GM18498 (cell line): ENCODE measurements at regions not wholly inside any gene's neighbourhood (a gene's known extent, or its start where the extent isn't known, plus 50 kb on each side); places are given as distances from the start of the nearest gene placed in this dataset.
A peak's percentile ranks its signal among the peaks of the same experiment; 100 is the strongest.

ENCODE experiments used
- ATAC-seq: cut with Tn5 transposase; IDR thresholded peaks from one replicate; pipeline ENCODE4 v1.9.1; 2021; ENCODE audit warnings: mild to moderate bottlenecking, moderate library complexity; ENCODE audit not compliant: unreplicated experiment

DNA sequence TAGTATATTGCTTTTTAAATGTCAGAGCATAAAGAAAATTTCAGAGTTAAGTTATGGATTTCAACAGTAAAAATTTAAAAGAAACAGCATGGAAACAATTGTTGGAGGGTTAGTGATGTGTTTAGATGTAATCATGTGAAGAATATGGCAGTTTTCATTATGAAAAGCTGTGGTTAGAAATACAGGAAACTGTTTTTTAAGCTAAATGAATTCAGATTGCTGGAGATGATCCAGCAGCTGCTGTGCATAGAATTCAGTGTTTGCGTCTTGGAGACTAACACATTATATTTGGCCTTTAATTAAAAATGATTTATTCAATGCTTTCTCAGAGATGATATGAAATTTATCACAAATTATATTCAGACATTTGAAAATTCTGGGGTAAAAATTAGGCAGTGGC is 273.6 kb upstream of the LRRC7 start:
- ATAC-seq = no peak

DNA sequence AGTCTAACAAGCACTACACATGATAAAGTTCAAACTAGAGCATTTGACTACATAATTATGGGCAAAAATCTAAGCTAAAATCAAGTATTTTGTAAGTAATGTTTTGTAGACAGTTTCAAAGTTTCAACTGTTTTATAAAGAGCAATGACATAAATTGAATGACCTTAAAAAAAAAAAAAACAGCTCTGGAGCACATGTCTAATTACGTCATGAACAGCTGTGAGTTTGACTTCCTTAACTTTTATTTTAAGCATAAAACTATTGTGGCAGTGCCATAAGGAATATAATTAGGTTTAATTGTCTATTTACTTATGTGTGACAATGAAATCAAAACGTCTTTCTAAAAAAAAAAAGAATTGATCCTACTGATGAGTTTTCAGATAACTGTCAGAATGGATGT is 272.5 kb upstream of the LRRC7 start:
- ATAC-seq = no peak

- ATAC-seq = no peak
Observed at GRCh38 chr1:69305621-69306020, 262.1 kb upstream of the LRRC7 start.

GRCh38 chr1:69312055-69312732 is 255.5 kb upstream of the LRRC7 start:
- no peak for ATAC-seq

DNA sequence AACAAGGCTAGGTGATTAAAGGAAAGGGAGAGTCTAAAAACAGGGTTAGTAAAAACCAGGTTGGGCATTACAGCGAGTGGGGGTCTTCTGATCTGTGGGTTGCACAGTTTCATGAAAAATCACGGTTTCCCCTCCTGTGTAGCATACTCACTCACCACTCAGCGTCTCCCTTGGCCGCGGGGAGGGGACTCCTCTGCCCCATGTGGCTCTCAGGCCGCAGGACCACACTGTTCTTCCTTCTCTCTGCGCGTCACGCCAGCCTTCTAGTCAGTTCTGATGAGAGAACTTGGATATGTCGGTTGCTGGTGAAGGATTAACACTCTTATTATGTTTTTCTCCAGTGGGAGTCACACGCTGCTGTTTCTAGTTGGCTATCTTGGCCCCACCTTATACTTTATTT is 254.6 kb upstream of the LRRC7 start:
- no peak for ATAC-seq

DNA sequence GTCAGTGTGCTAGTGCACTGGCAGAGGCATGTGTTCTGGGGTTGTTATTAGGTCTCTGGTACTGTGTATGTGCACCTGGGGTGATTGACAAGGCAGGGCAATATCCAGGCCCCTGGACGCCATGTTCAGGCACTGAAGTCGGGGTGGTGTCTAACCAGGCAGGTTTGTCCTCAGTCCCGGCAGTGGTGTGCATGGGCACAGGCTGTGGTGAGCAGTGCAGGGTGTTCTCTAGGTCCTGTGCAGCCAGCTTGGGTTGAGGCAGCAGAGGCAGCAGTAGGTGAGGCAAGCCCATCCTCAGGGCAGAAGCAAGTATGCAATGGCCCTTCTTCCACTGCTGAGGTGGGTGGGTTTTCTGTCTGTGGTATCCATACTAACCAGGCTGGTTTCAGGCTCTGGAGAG is 252.3 kb upstream of the LRRC7 start:
- ATAC-seq = no peak

- no peak for ATAC-seq
Observed at GRCh38 chr1:69315823-69316222, 251.9 kb upstream of the LRRC7 start.

- no peak for ATAC-seq
Observed at GRCh38 chr1:69319287-69319686, 248.4 kb upstream of the LRRC7 start.

GRCh38 chr1:69320757-69321211 is 246.9 kb upstream of the LRRC7 start:
- ATAC-seq = peak; percentile 84

DNA sequence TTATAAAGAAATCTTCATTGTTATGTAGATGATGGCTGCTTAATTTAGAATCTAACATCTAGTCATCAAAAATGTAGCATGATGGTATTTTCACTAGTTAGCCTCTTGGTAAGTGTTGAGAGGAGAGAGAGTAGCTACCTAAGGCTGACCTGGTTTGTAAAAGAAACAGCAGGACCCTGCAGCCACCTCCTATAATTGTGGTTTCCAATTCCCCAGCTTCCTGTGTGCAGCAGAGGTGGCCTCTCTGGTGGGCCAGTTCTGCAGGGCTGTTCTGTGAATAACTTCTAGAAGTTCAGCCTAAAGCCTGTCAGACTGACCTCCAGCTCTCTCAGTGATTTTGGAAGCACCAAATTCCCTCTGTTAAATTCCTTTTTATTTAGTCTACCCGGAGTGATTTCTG is 246.4 kb upstream of the LRRC7 start:
- ATAC-seq = no peak

GRCh38 chr1:69328186-69328585 is 239.5 kb upstream of the LRRC7 start:
- ATAC-seq = no peak

DNA sequence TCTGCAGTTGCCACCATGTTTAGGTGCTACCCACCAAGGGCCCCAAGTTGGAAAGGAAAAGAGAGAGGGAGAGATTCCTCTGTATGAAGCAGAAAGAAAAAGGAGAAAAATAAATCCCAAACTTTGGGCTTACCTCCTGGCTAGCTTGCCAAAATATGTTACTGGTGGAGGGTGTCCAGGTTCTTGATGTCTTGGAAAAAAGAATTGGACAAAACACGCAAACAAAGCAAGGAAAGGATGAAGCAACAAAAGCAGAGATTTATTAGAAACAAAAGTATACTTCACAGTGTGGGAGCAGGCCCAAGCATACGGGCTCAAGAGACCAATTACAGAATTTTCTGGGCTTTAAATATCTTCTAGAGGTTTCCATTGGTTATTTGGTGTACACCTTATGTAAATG is 204.5 kb upstream of the LRRC7 start:
- no peak for ATAC-seq

DNA sequence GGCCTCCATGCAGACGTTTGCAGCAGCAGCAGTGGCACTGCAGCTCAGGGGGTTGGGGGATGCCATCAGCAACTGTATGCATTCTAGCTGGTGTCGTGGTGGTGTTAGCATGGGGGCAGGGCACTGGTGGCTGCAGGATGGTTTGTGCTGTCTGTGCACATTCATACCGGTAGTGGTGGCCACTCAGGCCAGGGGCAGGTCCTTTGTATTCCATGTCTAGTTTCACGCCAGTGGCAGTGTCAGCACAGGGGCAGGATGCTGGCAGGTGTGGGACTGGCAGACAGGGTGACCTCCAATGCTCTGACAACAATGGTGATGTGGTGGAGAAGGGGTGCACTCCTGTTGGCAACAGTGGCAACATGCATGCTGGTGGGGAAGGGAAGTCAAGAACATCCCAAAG is 194.2 kb upstream of the LRRC7 start:
- ATAC-seq = no peak

GRCh38 chr1:69376408-69376807 is 191.3 kb upstream of the LRRC7 start:
- ATAC-seq = no peak

GRCh38 chr1:69377507-69377906 is 190.2 kb upstream of the LRRC7 start:
- no peak for ATAC-seq

- no peak for ATAC-seq
Observed at GRCh38 chr1:69388044-69388443, 179.7 kb upstream of the LRRC7 start.

- ATAC-seq = no peak
Observed at GRCh38 chr1:69400128-69400527, 167.6 kb upstream of the LRRC7 start.

GRCh38 chr1:69401879-69402278 is 165.8 kb upstream of the LRRC7 start:
- no peak for ATAC-seq

DNA sequence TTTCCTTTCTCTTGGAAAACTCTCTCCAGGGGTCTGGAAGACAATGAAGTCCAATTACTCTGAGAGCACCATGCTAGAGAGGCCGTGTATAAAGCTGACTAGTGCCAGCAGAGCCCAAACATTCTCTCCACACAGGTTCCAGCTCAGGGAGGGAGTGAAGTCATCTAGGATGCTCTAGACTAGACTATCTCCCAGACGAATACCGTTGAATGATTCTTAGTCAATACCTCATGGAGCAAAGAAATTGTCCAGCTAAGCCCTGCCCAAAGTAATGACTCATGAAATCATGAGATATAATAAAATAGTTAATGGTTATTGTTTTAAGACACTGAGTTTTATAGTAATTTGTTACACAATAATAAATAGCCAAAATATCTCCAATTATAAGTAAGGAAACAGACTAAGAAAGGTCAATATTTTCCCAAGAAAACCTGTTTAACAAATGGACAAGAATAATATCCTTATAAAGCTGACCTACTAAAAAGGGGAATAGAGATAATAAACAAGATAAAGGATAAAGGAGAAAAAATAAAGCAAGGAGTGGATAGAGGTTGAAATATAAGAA is 163.9 kb upstream of the LRRC7 start:
- no peak for ATAC-seq

- ATAC-seq = no peak
Observed at GRCh38 chr1:69404486-69404885, 163.2 kb upstream of the LRRC7 start.

GRCh38 chr1:69406244-69406643 is 161.5 kb upstream of the LRRC7 start:
- ATAC-seq = no peak

GRCh38 chr1:69409731-69410456 is 157.8 kb upstream of the LRRC7 start:
- no peak for ATAC-seq
